ENCODE measurements at regions not wholly inside any gene's neighbourhood (a gene's known extent, or its start where the extent isn't known, plus 50 kb on each side); places are given as distances from the start of the nearest gene placed in this dataset.
A peak's percentile ranks its signal among the peaks of the same experiment; 100 is the strongest.

DNA sequence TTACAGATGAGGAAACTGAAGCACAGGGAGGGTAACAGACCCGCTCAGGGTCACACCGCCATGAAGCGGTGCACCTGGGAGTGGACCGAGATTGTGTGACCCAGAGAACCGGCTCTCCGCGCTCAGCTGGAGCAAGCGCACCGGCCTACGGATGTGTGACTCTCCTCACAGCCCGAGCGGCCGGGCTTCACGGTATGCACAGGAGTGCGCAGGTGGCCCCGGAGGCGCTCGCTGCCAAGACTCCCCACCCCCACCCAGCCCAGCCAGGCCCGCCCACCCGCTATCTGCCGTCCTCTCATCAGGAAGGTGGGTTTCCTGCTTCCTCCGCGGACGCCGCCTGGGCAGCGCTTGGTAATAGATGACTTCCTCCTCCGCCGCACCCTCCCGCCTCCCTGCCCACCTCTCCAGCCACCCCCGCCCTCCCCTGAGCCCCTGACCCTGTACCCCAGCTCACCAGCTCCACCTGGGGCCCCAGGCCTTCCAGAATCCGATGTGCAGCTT lies 110.7 kb downstream of the NCOR2 start:
- peak overlapping the region; percentile 74 for H3K27ac ChIP-seq
- peaks cover 44% of the 10 kb centered on the region for H3K36me3 ChIP-seq
- TF ChIP-seq, protein P1, sequence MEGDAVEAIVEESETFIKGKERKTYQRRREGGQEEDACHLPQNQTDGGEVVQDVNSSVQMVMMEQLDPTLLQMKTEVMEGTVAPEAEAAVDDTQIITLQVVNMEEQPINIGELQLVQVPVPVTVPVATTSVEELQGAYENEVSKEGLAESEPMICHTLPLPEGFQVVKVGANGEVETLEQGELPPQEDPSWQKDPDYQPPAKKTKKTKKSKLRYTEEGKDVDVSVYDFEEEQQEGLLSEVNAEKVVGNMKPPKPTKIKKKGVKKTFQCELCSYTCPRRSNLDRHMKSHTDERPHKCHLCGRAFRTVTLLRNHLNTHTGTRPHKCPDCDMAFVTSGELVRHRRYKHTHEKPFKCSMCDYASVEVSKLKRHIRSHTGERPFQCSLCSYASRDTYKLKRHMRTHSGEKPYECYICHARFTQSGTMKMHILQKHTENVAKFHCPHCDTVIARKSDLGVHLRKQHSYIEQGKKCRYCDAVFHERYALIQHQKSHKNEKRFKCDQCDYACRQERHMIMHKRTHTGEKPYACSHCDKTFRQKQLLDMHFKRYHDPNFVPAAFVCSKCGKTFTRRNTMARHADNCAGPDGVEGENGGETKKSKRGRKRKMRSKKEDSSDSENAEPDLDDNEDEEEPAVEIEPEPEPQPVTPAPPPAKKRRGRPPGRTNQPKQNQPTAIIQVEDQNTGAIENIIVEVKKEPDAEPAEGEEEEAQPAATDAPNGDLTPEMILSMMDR (IDR thresholded peaks at IDR 0.05): no peak
- DNase-seq: no peak
- peaks cover 53% of the 10 kb centered on the region for H3K4me1 ChIP-seq
- ATAC-seq: peak; percentile 0
- peak overlapping the region; percentile 42 for H3K4me3 ChIP-seq
- H3K9me3 ChIP-seq: no peaks in the 10 kb centered on the region
- intact Hi-C loops (cut with DNase I): no loop called here
- H3K27me3 ChIP-seq: no peaks in the 10 kb centered on the region

DNA sequence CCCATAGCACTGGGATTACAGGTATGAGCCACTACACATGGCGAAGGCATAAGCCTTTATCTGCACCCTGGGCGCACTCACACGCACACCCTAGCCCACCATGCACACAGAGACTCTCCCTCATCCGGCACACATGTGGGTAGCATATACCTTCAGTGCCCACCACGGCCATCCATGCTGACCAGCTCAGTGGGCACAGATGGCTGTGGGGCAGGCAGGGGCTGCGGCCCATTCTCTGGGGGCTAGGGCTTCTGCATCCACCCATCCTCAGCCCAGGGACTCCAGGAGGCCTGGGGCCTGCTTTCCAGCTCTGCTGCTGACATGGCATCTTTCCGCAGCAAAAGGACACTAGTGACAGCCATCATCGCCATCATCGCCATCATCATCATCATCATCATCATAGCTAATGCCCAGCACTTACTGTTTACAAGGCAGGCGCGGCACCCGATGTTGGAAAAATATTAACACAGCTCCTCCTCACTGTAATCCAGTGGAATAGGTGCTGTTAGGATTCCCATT lies 111.2 kb downstream of the NCOR2 start:
- peaks cover 39% of the 10 kb centered on the region for H3K36me3 ChIP-seq
- TF ChIP-seq, protein P1 (IDR thresholded peaks at IDR 0.05): no peak
- no peak overlapping the region for H3K27ac ChIP-seq
- H3K4me3 ChIP-seq: peak overlapping the region; percentile 42
- H3K9me3 ChIP-seq: no peaks in the 10 kb centered on the region
- H3K4me1 ChIP-seq: peaks cover 56% of the 10 kb centered on the region
- H3K27me3 ChIP-seq: no peaks in the 10 kb centered on the region
- ATAC-seq (no peak), DNase-seq (no peak)
- intact Hi-C loops (cut with DNase I): no loop called here

DNA sequence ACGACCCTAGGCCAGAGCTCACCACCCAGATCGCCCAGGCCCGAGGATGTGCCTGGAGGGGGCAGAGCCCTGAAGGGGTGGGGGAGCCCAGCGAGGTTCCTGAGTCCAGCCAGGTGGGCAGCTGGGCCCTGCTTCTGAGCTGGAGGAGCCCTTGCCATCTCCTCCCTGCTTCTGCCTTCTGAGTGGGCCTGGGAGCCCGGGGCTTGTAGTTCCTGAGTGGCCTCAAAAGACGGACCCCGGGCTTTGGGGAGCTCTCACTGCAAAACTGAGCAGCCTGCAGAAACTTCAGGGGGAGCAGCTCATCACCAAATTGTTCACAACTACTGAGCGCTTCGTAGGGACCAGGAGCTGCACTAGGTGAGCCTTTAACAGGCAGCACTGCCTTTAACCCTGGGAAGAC lies 112.1 kb downstream of the NCOR2 start:
- Histone ChIP-seq H3K27ac (peak overlapping the region; percentile 11), H3K36me3 (peaks cover 32% of the 10 kb centered on the region), H3K4me3 (no peak overlapping the region), H3K4me1 (peaks cover 58% of the 10 kb centered on the region), H3K9me3 (no peaks in the 10 kb centered on the region), H3K27me3 (no peaks in the 10 kb centered on the region)
- intact Hi-C loops (cut with DNase I): no loop called here
- TF ChIP-seq, protein P1 (IDR thresholded peaks at IDR 0.05): no peak
- ATAC-seq: no peak
- no peak for DNase-seq

DNA sequence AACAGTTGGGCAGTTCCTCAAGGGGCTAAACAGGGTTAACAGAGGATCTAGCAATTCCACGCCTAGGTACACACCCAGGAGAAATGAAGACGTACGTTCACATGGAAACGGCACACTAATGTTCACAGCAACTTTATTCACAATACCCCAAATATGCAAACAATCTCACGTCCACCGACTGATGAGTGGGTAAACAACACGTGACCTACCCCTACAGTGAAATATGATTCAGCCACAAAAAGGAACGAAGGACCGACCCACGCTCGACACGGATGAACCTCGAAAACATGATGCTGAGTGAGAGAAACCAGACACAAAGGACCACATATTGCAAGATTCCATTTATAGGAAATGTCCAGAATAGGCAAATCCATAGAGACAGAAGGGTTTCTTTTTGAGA lies 112.7 kb downstream of the NCOR2 start:
- DNase-seq: no peak
- H3K36me3 ChIP-seq: peaks cover 29% of the 10 kb centered on the region
- TF ChIP-seq, protein P1 (IDR thresholded peaks at IDR 0.05): no peak
- intact Hi-C loops (cut with DNase I): no loop called here
- H3K9me3 ChIP-seq: no peaks in the 10 kb centered on the region
- H3K27ac ChIP-seq: peak overlapping the region; percentile 11
- H3K27me3 ChIP-seq: no peaks in the 10 kb centered on the region
- no peak overlapping the region for H3K4me3 ChIP-seq
- ATAC-seq: no peak
- peaks cover 58% of the 10 kb centered on the region for H3K4me1 ChIP-seq

DNA sequence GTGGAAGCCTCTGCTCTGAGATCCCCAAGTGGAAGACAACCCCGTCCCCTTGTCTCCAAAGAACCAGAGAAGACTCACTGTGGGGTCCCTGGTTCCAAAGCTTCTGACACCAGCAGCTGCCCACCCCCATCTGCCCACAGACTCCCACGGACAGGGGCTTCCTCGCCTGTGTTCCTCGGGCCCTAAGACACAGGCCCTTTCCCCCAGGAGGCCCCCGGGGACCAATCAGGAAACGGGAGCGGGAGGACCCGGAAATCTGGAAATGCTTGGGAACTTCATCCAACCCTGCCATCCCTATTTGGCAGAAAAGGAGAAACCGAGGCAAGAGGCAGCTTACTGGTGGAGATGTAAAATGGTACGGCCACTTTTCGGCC lies 113.1 kb downstream of the NCOR2 start:
- no peak for DNase-seq
- peak overlapping the region; percentile 80 for H3K27ac ChIP-seq
- no peak for ATAC-seq
- intact Hi-C loops (cut with DNase I): no loop called here
- TF ChIP-seq, protein P1 (IDR thresholded peaks at IDR 0.05): no peak
- no peak overlapping the region for H3K4me3 ChIP-seq
- peaks cover 58% of the 10 kb centered on the region for H3K4me1 ChIP-seq
- H3K27me3 ChIP-seq: no peaks in the 10 kb centered on the region
- peaks cover 29% of the 10 kb centered on the region for H3K36me3 ChIP-seq
- H3K9me3 ChIP-seq: no peaks in the 10 kb centered on the region
